Suprapubic skin (tissue), 4 donors: ENCODE measurements at regions not wholly inside any gene's neighbourhood (a gene's known extent, or its start where the extent isn't known, plus 50 kb on each side); places are given as distances from the start of the nearest gene placed in this dataset.

ENCODE experiments used
- DNase-seq, 2 donors: peaks; one replicate each; pipeline ENCODE4 v3.0.0-alpha.2; 2019; ENCODE audit warnings: low spot score in 2 of 2
- H3K27ac ChIP-seq: fragments of 200-600 bp; sonication (generic); one replicate; pipeline ENCODE4 v1.5.1; 2019
- H3K27me3 ChIP-seq: fragments of 200-600 bp; sonication (generic); one replicate; pipeline ENCODE4 v1.5.1; 2019
- H3K36me3 ChIP-seq: fragments of 200-600 bp; sonication (generic); one replicate; pipeline ENCODE4 v1.5.1; 2019
- H3K4me1 ChIP-seq: fragments of 200-600 bp; sonication (generic); one replicate; pipeline ENCODE4 v1.5.1; 2019
- H3K4me3 ChIP-seq: fragments of 200-600 bp; sonication (generic); one replicate; pipeline ENCODE4 v1.5.1; 2019; ENCODE audit warnings: mild to moderate bottlenecking
- H3K9me3 ChIP-seq: fragments of 200-600 bp; sonication (generic); one replicate; pipeline ENCODE4 v1.5.1; 2019
- EP300 ChIP-seq: sonication (generic); formaldehyde crosslinking; IDR thresholded peaks from one replicate; pipeline ENCODE4 v1.6.1; 2017; ENCODE audit warnings: antibody characterized with exemption
- POLR2A ChIP-seq, 2 donors: fragments of 450-650 bp; IDR thresholded peaks; one replicate each; pipeline ENCODE4 v1.6.1; 2017; ENCODE audit warnings: antibody characterized with exemption in 2 of 2, mild to moderate bottlenecking in 2 of 2, moderate library complexity in 2 of 2
- POLR2AphosphoS5 ChIP-seq, 3 donors: sonication (generic); formaldehyde crosslinking; IDR thresholded peaks; one replicate each; pipeline ENCODE4 v1.6.1; 2017; ENCODE audit warnings: antibody characterized with exemption in 3 of 3
- WGBS: methylation state at CpG from one replicate; pipeline ENCODE4 v1.1.5; 2018; 5-methylcytosine and 5-hydroxymethylcytosine counted together
- TF ChIP-seq, protein P1 (sequence below), 2 donors: fragments of 200-600 bp in 1 of 2; fragments of 450-650 bp in 1 of 2; sonication (generic) in 1 of 2; IDR thresholded peaks; one replicate each; pipeline ENCODE4 v1.5.1; 2016 to 2019; ENCODE audit warnings: antibody characterized with exemption in 2 of 2, mild to moderate bottlenecking in 1 of 2, moderate library complexity in 1 of 2

GRCh38 chr6:84457276-84457675, 229.8 kb upstream of the CEP162 start:
- WGBS = 64% methylated on average over 3 of the region's 3 CpGs
- H3K27ac ChIP-seq = no peak overlapping the region
- no peaks in the 10 kb centered on the region for H3K4me1 ChIP-seq
- H3K4me3 ChIP-seq = no peak overlapping the region
- H3K9me3 ChIP-seq = no peaks in the 10 kb centered on the region
- no peaks in the 10 kb centered on the region for H3K27me3 ChIP-seq
- no peak for DNase-seq
- H3K36me3 ChIP-seq = no peaks in the 10 kb centered on the region
- TF ChIP-seq POLR2AphosphoS5 (IDR thresholded peaks at IDR 0.05) = no peak
- TF ChIP-seq, protein P1, sequence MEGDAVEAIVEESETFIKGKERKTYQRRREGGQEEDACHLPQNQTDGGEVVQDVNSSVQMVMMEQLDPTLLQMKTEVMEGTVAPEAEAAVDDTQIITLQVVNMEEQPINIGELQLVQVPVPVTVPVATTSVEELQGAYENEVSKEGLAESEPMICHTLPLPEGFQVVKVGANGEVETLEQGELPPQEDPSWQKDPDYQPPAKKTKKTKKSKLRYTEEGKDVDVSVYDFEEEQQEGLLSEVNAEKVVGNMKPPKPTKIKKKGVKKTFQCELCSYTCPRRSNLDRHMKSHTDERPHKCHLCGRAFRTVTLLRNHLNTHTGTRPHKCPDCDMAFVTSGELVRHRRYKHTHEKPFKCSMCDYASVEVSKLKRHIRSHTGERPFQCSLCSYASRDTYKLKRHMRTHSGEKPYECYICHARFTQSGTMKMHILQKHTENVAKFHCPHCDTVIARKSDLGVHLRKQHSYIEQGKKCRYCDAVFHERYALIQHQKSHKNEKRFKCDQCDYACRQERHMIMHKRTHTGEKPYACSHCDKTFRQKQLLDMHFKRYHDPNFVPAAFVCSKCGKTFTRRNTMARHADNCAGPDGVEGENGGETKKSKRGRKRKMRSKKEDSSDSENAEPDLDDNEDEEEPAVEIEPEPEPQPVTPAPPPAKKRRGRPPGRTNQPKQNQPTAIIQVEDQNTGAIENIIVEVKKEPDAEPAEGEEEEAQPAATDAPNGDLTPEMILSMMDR (IDR thresholded peaks at IDR 0.05) = no peak
- TF ChIP-seq EP300 = no peak
- no peak for TF ChIP-seq POLR2A (IDR thresholded peaks at IDR 0.05)

DNA sequence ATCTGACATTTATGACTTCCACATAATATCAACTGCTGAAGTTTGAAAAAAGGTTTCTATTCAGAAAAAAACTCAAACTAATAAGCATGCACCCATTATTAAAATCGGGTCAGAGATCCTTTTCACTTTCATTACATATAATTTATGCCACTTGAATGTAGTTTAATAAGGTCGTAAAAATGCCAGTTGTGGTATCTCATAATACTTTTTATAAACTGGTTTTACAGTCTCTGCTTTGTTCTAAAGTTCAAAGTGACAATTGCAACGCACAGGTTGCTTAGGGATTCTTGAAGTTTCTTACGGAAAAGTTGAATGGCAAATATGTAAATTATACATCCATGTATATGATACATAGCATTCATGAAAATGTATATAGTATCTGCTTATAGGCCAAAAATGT, 229.4 kb upstream of the CEP162 start:
- WGBS = 71% methylated on average over 4 of the region's 4 CpGs

GRCh38 chr6:84455511-84456029, 228.1 kb upstream of the CEP162 start:
- WGBS = 54% methylated on average over 3 of the region's 3 CpGs
- Histone ChIP-seq H3K4me3 (no peak overlapping the region), H3K9me3 (no peaks in the 10 kb centered on the region), H3K27ac (no peak overlapping the region), H3K27me3 (no peaks in the 10 kb centered on the region), H3K36me3 (no peaks in the 10 kb centered on the region), H3K4me1 (no peaks in the 10 kb centered on the region)
- no peak for DNase-seq
- TF ChIP-seq EP300 (no peak), POLR2A (IDR thresholded peaks at IDR 0.05) (no peak), POLR2AphosphoS5 (IDR thresholded peaks at IDR 0.05) (no peak)
- TF ChIP-seq, protein P1 (IDR thresholded peaks at IDR 0.05) = no peak

More for the DNA sequence above, 229.4 kb upstream of the CEP162 start:
- H3K4me1 ChIP-seq = no peaks in the 10 kb centered on the region
- H3K27me3 ChIP-seq = no peaks in the 10 kb centered on the region
- TF ChIP-seq EP300 = no peak
- TF ChIP-seq POLR2AphosphoS5 (IDR thresholded peaks at IDR 0.05) = no peak
- TF ChIP-seq, protein P1 (IDR thresholded peaks at IDR 0.05) = no peak
- TF ChIP-seq POLR2A (IDR thresholded peaks at IDR 0.05) = no peak
- no peak for DNase-seq
- H3K9me3 ChIP-seq = no peaks in the 10 kb centered on the region
- no peak overlapping the region for H3K4me3 ChIP-seq
- H3K36me3 ChIP-seq = no peaks in the 10 kb centered on the region
- H3K27ac ChIP-seq = no peak overlapping the region

DNA sequence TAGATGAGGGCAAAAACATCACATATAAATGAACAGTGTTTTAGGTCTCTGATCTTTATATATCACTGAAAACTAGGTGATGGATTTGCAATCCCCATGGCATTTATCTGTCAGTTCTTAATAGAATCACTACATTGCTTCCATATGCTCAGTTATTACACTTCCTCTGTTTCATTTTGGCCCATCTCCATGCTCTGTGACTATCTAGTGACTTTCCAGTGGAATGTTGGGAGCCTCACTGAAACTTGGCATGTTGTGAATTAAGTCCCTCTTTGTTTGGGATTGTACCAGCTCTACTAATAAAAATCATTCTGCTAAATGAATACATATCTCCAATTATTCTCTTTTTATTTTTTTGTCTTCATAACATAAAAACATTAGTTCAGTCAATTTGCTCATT, 226.1 kb upstream of the CEP162 start:
- Histone ChIP-seq H3K4me3 (no peak overlapping the region), H3K4me1 (no peaks in the 10 kb centered on the region), H3K27me3 (no peaks in the 10 kb centered on the region), H3K9me3 (no peaks in the 10 kb centered on the region), H3K27ac (no peak overlapping the region), H3K36me3 (no peaks in the 10 kb centered on the region)
- TF ChIP-seq POLR2A (IDR thresholded peaks at IDR 0.05) = no peak
- TF ChIP-seq EP300 = no peak
- TF ChIP-seq POLR2AphosphoS5 (IDR thresholded peaks at IDR 0.05) = no peak
- TF ChIP-seq, protein P1 (IDR thresholded peaks at IDR 0.05) = no peak
- no peak for DNase-seq

DNA sequence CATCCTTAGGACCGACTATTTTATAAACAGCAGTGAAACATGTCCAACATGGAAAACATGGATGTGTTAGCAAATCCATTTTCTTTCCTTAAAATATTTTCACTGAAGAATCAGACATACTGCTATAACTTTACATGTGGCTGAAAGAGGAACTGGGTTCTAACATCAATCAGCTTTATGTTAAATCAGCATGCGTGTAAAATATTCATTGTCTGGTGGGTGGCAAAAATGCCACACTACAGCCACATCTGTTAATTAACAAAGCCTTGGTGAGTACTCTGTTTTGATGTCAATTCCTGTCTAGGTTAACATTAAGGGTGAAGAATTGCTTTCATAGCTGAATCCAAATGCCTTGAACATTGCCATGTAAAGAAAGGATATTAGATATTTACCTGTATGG, 222.6 kb upstream of the CEP162 start:
- Histone ChIP-seq H3K36me3 (no peaks in the 10 kb centered on the region), H3K4me3 (no peak overlapping the region), H3K4me1 (no peaks in the 10 kb centered on the region), H3K9me3 (no peaks in the 10 kb centered on the region), H3K27me3 (no peaks in the 10 kb centered on the region), H3K27ac (no peak overlapping the region)
- TF ChIP-seq EP300 (no peak), POLR2A (IDR thresholded peaks at IDR 0.05) (no peak), POLR2AphosphoS5 (IDR thresholded peaks at IDR 0.05) (no peak)
- TF ChIP-seq, protein P1 (IDR thresholded peaks at IDR 0.05) = no peak
- DNase-seq = no peak
- 82% methylated on average over 2 of the region's 2 CpGs for WGBS
